ENCODE measurements at regions not wholly inside any gene's neighbourhood (a gene's known extent, or its start where the extent isn't known, plus 50 kb on each side); places are given as distances from the start of the nearest gene placed in this dataset.

- DNase-seq: no peak
- intact Hi-C loops (cut with DNase I): no loop called here
- no peaks in the 10 kb centered on the region for H3K27me3 ChIP-seq
- peaks cover 0 to 4% of the 10 kb centered on the region in 2 donors for H3K4me1 ChIP-seq
- TF ChIP-seq CTCF (IDR thresholded peaks at IDR 0.05): no peak
- H3K9me3 ChIP-seq: no peaks in the 10 kb centered on the region
- H3K4me3 ChIP-seq: no peak overlapping the region
- ATAC-seq: no peak
- no peak overlapping the region for H3K27ac ChIP-seq
- H3K36me3 ChIP-seq: no peaks in the 10 kb centered on the region
Observed at GRCh38 chr3:112747624-112748023, 99.0 kb downstream of the CD200R1L start.

- Histone ChIP-seq H3K27ac (no peak overlapping the region), H3K36me3 (no peaks in the 10 kb centered on the region), H3K4me1 (peaks cover 0 to 7% of the 10 kb centered on the region in 2 donors), H3K27me3 (no peaks in the 10 kb centered on the region), H3K9me3 (no peaks in the 10 kb centered on the region), H3K4me3 (no peak overlapping the region)
- intact Hi-C loops (cut with DNase I): no loop called here
- no peak for ATAC-seq
- TF ChIP-seq CTCF (IDR thresholded peaks at IDR 0.05): no peak
- no peak for DNase-seq
Observed at GRCh38 chr3:112746675-112747280, 99.9 kb downstream of the CD200R1L start.

GRCh38 chr3:112745567-112746248 is 101.0 kb downstream of the CD200R1L start:
- Histone ChIP-seq H3K27me3 (no peaks in the 10 kb centered on the region), H3K9me3 (no peaks in the 10 kb centered on the region), H3K36me3 (no peaks in the 10 kb centered on the region), H3K4me1 (peaks cover 0 to 7% of the 10 kb centered on the region in 2 donors), H3K4me3 (no peak overlapping the region), H3K27ac (no peak overlapping the region)
- TF ChIP-seq CTCF (IDR thresholded peaks at IDR 0.05): no peak
- ATAC-seq (no peak), DNase-seq (no peak)
- intact Hi-C loops (cut with DNase I): no loop called here

GRCh38 chr3:112744825-112745566 is 101.7 kb downstream of the CD200R1L start:
- ATAC-seq: peak; percentile 39
- Histone ChIP-seq H3K9me3 (no peaks in the 10 kb centered on the region), H3K36me3 (no peaks in the 10 kb centered on the region), H3K27ac (no peak overlapping the region), H3K4me1 (peaks cover 0 to 7% of the 10 kb centered on the region in 2 donors), H3K27me3 (no peaks in the 10 kb centered on the region), H3K4me3 (no peak overlapping the region)
- peak in 2 of 4 donors; percentile 47 to 67 for DNase-seq
- intact Hi-C loops (cut with DNase I): no loop called here
- no peak for TF ChIP-seq CTCF (IDR thresholded peaks at IDR 0.05)

GRCh38 chr3:112744106-112744505 is 102.6 kb downstream of the CD200R1L start:
- H3K27me3 ChIP-seq: no peaks in the 10 kb centered on the region
- H3K4me1 ChIP-seq: peaks cover 0 to 7% of the 10 kb centered on the region in 2 donors
- intact Hi-C loops (cut with DNase I): no loop called here

More at GRCh38 chr3:112744106-112744505, 102.6 kb downstream of the CD200R1L start:
- H3K9me3 ChIP-seq: no peaks in the 10 kb centered on the region
- H3K36me3 ChIP-seq: no peaks in the 10 kb centered on the region
- ATAC-seq: peak; percentile 31
- no peak overlapping the region for H3K27ac ChIP-seq
- H3K4me3 ChIP-seq: no peak overlapping the region
- TF ChIP-seq CTCF (IDR thresholded peaks at IDR 0.05): no peak
- no peak for DNase-seq

Data from left lung (tissue), 4 donors.